PC-9 (cell line): ENCODE measurements at regions not wholly inside any gene's neighbourhood (a gene's known extent, or its start where the extent isn't known, plus 50 kb on each side); places are given as distances from the start of the nearest gene placed in this dataset.
"Not testable (repeated sequence)": the region's sequence is repeated elsewhere in the genome, so short reads cannot be mapped to it uniquely, and the experiment has no call there.

Experiments
- BruUV-seq: library from RNA; stranded (reverse); fragments of 400-500 nt; replicated peaks from 2 replicates; lab custom pipeline; 2021; lab: Mats Ljungman, UMichigan
- CTCF ChIA-PET: fragments of 300-600 bp; sonication (Branson Sonifier 250); formaldehyde crosslinking; loops from one replicate; lab custom pipeline; 2022; ENCODE audit warnings: antibody characterized with exemption; lab: Charles Lee
- POLR2A ChIA-PET: fragments of 300-600 bp; sonication (Branson Sonifier 250); formaldehyde crosslinking; loops from one replicate; lab custom pipeline; 2022; ENCODE audit warnings: antibody characterized with exemption; ENCODE audit not compliant: unreplicated experiment; lab: Charles Lee
- DNase-seq, 2 experiments: peaks; one replicate each; pipeline versions ENCODE4 v3.0.0 to v3.0.0-alpha.2; 2015 to 2022; ENCODE audit warnings: mixed read lengths in 1 of 2
- H2AFZ ChIP-seq: fragments of 200-600 bp; sonication (generic); 2 replicates; pipeline ENCODE4 v1.8.1; 2017; ENCODE audit warnings: antibody characterized with exemption
- H3F3A ChIP-seq: fragments of 200-600 bp; sonication (generic); 2 replicates; pipeline ENCODE4 v1.8.1; 2017; ENCODE audit warnings: antibody characterized with exemption, mild to moderate bottlenecking, low read depth; ENCODE audit not compliant: insufficient read depth
- H3K27ac ChIP-seq: fragments of 200-600 bp; sonication (generic); 2 replicates; pipeline ENCODE4 v1.6.1; 2016; ENCODE audit warnings: mixed run types
- H3K27me3 ChIP-seq: fragments of 200-600 bp; sonication (generic); 2 replicates; pipeline ENCODE4 v1.6.1; 2016; ENCODE audit warnings: low read depth, mixed run types; ENCODE audit not compliant: insufficient read depth
- H3K36me3 ChIP-seq: fragments of 200-600 bp; sonication (generic); 2 replicates; pipeline ENCODE4 v1.6.1; 2016; ENCODE audit warnings: low read depth, mixed run types
- H3K4me1 ChIP-seq: fragments of 200-600 bp; sonication (generic); replicated peaks from 2 replicates; pipeline ENCODE4 v1.6.1; 2016; ENCODE audit warnings: mixed run types; ENCODE audit not compliant: insufficient read depth
- H3K4me2 ChIP-seq: fragments of 200-600 bp; sonication (generic); 2 replicates; pipeline ENCODE4 v1.6.1; 2017; ENCODE audit warnings: mixed run types
- H3K4me3 ChIP-seq: fragments of 200-600 bp; sonication (generic); 2 replicates; pipeline ENCODE4 v1.6.1; 2016; ENCODE audit warnings: mixed run types
- H3K79me2 ChIP-seq: fragments of 200-600 bp; sonication (generic); 2 replicates; pipeline ENCODE4 v1.6.1; 2017; ENCODE audit warnings: low read depth, mixed run types
- H3K9me2 ChIP-seq: fragments of 200-600 bp; sonication (generic); 2 replicates; pipeline ENCODE4 v1.8.1; 2017; ENCODE audit warnings: mild to moderate bottlenecking; ENCODE audit not compliant: insufficient read depth
- H3K9me3 ChIP-seq: fragments of 200-600 bp; sonication (generic); 2 replicates; pipeline ENCODE4 v1.8.1; 2016; ENCODE audit warnings: low read depth; ENCODE audit not compliant: insufficient read depth
- H4K20me1 ChIP-seq: fragments of 200-600 bp; sonication (generic); 2 replicates; pipeline ENCODE4 v1.8.1; 2017; ENCODE audit not compliant: insufficient read depth
- CTCF ChIP-seq: fragments of 200-600 bp; sonication (generic); conservative IDR thresholded peaks from 2 replicates; pipeline ENCODE4 v1.6.1; 2017; ENCODE audit warnings: mixed run types, antibody characterized with exemption, mild to moderate bottlenecking, moderate library complexity
- EZH2 ChIP-seq: fragments of 200-600 bp; sonication (generic); IDR thresholded peaks from 2 replicates; pipeline ENCODE4 v1.8.0; 2017; ENCODE audit warnings: antibody characterized with exemption, low read depth
- intact Hi-C: fragments of 100-400 bp; cut with micrococcal nuclease; formaldehyde crosslinking; loops from one replicate; pipeline ENCODE4 v1.10.0; 2022; ENCODE audit not compliant: unreplicated experiment

GRCh38 chr20:6287471-6287870 is 164.6 kb upstream of the FERMT1 start:
- no TSS peak for BruUV-seq
- H2AFZ ChIP-seq: no peak overlapping the region
- no peaks in the 10 kb centered on the region for H3F3A ChIP-seq
- no peaks in the 10 kb centered on the region for H3K4me1 ChIP-seq
- H3K4me3 ChIP-seq: no peak overlapping the region
- H3K79me2 ChIP-seq: no peaks in the 10 kb centered on the region
- H3K27ac ChIP-seq: no peak overlapping the region
- CTCF ChIA-PET: no interaction called here
- no peaks in the 10 kb centered on the region for H3K9me2 ChIP-seq
- no peaks in the 10 kb centered on the region for H4K20me1 ChIP-seq
- POLR2A ChIA-PET: no interaction called here
- H3K27me3 ChIP-seq: no peaks in the 10 kb centered on the region
- H3K9me3 ChIP-seq: no peaks in the 10 kb centered on the region
- H3K36me3 ChIP-seq: no peaks in the 10 kb centered on the region
- H3K4me2 ChIP-seq: no peak overlapping the region
- DNase-seq: no peak
- no peak for TF ChIP-seq EZH2
- TF ChIP-seq CTCF: no peak
- intact Hi-C loops: no loop called here

- Histone ChIP-seq H3K9me3 (no peaks in the 10 kb centered on the region), H4K20me1 (no peaks in the 10 kb centered on the region), H3K27ac (no peak overlapping the region), H3K79me2 (no peaks in the 10 kb centered on the region), H2AFZ (no peak overlapping the region), H3K4me1 (no peaks in the 10 kb centered on the region), H3K4me2 (no peak overlapping the region), H3F3A (no peaks in the 10 kb centered on the region), H3K4me3 (no peak overlapping the region), H3K36me3 (no peaks in the 10 kb centered on the region), H3K9me2 (no peaks in the 10 kb centered on the region), H3K27me3 (no peaks in the 10 kb centered on the region)
- no peak for TF ChIP-seq CTCF
- no peak for TF ChIP-seq EZH2
- no peak for DNase-seq
- intact Hi-C loops: no loop called here
- BruUV-seq: no TSS peak
- ChIA-PET CTCF (no interaction called here), POLR2A (no interaction called here)
These were observed 159.8 kb upstream of the FERMT1 start for GRCh38 chr20:6282642-6283041.

- H2AFZ ChIP-seq: no peak overlapping the region
- TF ChIP-seq CTCF (no peak), EZH2 (no peak)
- intact Hi-C loops: no loop called here
- no peak overlapping the region for H3K27ac ChIP-seq
- H3K4me3 ChIP-seq: no peak overlapping the region
- H3K9me2 ChIP-seq: 0 out of 2 replicates have a peak, but pooled peaks cover 3% of the 10 kb centered on the region
- H4K20me1 ChIP-seq: no peaks in the 10 kb centered on the region
- POLR2A ChIA-PET: no interaction called here
- DNase-seq: no peak
- no peaks in the 10 kb centered on the region for H3K4me1 ChIP-seq
- no peaks in the 10 kb centered on the region for H3F3A ChIP-seq
- H3K27me3 ChIP-seq: peaks cover 18% of the 10 kb centered on the region; the same call in 1 of the 2 replicates
- H3K79me2 ChIP-seq: no peaks in the 10 kb centered on the region
- BruUV-seq: no TSS peak
- no peak overlapping the region for H3K4me2 ChIP-seq
- no peaks in the 10 kb centered on the region for H3K36me3 ChIP-seq
- CTCF ChIA-PET: no interaction called here
- no peaks in the 10 kb centered on the region for H3K9me3 ChIP-seq
These were observed 154.9 kb upstream of the FERMT1 start for GRCh38 chr20:6277661-6278240.

- DNase-seq, H3K79me2 ChIP-seq, H3K9me2 ChIP-seq, H4K20me1 ChIP-seq, H3K4me1 ChIP-seq, H3K27ac ChIP-seq, H2AFZ ChIP-seq, CTCF ChIA-PET, H3K4me3 ChIP-seq, intact Hi-C loops, H3K4me2 ChIP-seq, POLR2A ChIA-PET, BruUV-seq, H3F3A ChIP-seq, H3K36me3 ChIP-seq, H3K9me3 ChIP-seq: not testable (repeated sequence)
- H3K27me3 ChIP-seq: peaks cover 17% of the 10 kb centered on the region; the same call in 1 of the 2 replicates
These were observed 147.6 kb upstream of the FERMT1 start for GRCh38 chr20:6270404-6270803.
